ENCODE measurements at regions not wholly inside any gene's neighbourhood (a gene's known extent, or its start where the extent isn't known, plus 50 kb on each side); places are given as distances from the start of the nearest gene placed in this dataset.

DNA sequence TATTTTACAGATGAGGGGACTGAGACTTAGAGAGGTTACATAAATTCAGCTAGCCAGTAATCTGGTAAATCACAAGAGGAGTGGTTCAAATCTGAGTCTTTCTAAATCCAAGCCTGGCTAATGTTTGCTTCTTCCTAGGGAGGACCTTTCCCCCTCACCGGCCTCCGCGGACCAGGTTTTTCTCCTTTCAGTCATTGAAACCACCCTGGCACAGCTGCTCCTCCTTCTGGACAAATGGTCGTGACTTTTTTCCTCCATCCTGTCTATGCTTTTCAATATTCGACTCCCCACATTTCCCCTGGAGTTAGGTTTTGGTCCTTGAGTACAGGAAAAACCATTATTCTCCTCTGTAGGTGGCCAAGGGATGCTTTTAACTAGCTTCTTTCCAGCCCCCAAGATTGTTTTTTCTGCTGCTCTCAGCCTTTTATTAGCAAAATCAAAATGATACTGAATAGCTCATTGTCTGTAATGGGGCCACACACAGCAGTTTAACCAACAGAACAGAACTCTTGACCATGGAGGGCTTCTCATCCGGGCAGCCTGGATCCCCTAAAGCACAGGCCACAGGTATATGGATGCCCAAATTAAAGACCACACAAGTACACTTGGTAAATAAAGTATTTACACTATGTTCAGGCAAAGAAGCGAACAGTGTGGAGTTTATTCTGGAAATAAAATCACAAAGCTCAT lies 85.9 kb upstream of the KLHL25 start:
- TF ChIP-seq, protein P1, sequence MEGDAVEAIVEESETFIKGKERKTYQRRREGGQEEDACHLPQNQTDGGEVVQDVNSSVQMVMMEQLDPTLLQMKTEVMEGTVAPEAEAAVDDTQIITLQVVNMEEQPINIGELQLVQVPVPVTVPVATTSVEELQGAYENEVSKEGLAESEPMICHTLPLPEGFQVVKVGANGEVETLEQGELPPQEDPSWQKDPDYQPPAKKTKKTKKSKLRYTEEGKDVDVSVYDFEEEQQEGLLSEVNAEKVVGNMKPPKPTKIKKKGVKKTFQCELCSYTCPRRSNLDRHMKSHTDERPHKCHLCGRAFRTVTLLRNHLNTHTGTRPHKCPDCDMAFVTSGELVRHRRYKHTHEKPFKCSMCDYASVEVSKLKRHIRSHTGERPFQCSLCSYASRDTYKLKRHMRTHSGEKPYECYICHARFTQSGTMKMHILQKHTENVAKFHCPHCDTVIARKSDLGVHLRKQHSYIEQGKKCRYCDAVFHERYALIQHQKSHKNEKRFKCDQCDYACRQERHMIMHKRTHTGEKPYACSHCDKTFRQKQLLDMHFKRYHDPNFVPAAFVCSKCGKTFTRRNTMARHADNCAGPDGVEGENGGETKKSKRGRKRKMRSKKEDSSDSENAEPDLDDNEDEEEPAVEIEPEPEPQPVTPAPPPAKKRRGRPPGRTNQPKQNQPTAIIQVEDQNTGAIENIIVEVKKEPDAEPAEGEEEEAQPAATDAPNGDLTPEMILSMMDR (IDR thresholded peaks at IDR 0.05; ENCODE audit: extremely low read depth in 1 of 2, insufficient read depth in 1 of 2, low read depth in 1 of 2, low read length in 2 of 2): no peak
- TF ChIP-seq EZH2 (IDR thresholded peaks at IDR 0.05; ENCODE audit: borderline replicate concordance, low read depth, low read length, severe bottlenecking) (no peak), POLR2A (IDR thresholded peaks at IDR 0.05; ENCODE audit: low read depth, low read length) (no peak), FOS (IDR thresholded peaks at IDR 0.05; ENCODE audit: borderline replicate concordance, insufficient read depth, low read length) (no peak), GATA2 (IDR thresholded peaks at IDR 0.05; ENCODE audit: insufficient read depth, insufficient read length, low read depth, low read length) (no peak), MYC (IDR thresholded peaks at IDR 0.05; ENCODE audit: low read depth, low read length) (no peak), POLR2AphosphoS5 (IDR thresholded peaks at IDR 0.05; ENCODE audit: insufficient read depth, low read depth, low read length) (no peak)
- TF ChIP-seq, protein P2, sequence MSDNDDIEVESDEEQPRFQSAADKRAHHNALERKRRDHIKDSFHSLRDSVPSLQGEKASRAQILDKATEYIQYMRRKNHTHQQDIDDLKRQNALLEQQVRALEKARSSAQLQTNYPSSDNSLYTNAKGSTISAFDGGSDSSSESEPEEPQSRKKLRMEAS (IDR thresholded peaks at IDR 0.05; ENCODE audit: insufficient read depth, insufficient read length): no peak

Measured in endothelial cell of umbilical vein (primary cell).